Loucy (cell line): ENCODE measurements at regions not wholly inside any gene's neighbourhood (a gene's known extent, or its start where the extent isn't known, plus 50 kb on each side); places are given as distances from the start of the nearest gene placed in this dataset.

Experiments
- H2AFZ ChIP-seq: fragments of 200-600 bp; sonication (generic); 2 replicates; pipeline ENCODE4 v1.6.0; 2016; ENCODE audit warnings: antibody characterized with exemption, mild to moderate bottlenecking, low read length, moderate library complexity
- H3F3A ChIP-seq: fragments of 200-600 bp; 2 replicates; pipeline ENCODE4 v1.6.0; 2016; ENCODE audit warnings: antibody characterized with exemption, low read depth, mild to moderate bottlenecking
- H3K27me3 ChIP-seq: fragments of 200-600 bp; sonication (generic); 2 replicates; pipeline ENCODE4 v1.6.1; 2014; ENCODE audit warnings: low read length, mild to moderate bottlenecking; ENCODE audit not compliant: insufficient read depth, poor library complexity, severe bottlenecking
- H3K36me3 ChIP-seq: fragments of 200-600 bp; sonication (generic); 2 replicates; pipeline ENCODE4 v1.6.1; 2016; ENCODE audit warnings: low read length; ENCODE audit not compliant: insufficient read depth
- H3K4me1 ChIP-seq: fragments of 200-600 bp; sonication (generic); 2 replicates; pipeline ENCODE4 v1.5.1; 2014; ENCODE audit warnings: low read length, mild to moderate bottlenecking; ENCODE audit not compliant: insufficient read depth, poor library complexity, severe bottlenecking
- H3K4me2 ChIP-seq: fragments of 200-600 bp; sonication (generic); 2 replicates; pipeline ENCODE4 v1.6.0; 2014; ENCODE audit warnings: antibody characterized with exemption, low read length, low read depth, mild to moderate bottlenecking; ENCODE audit not compliant: poor library complexity, severe bottlenecking
- H3K4me3 ChIP-seq: fragments of 200-600 bp; sonication (generic); 2 replicates; pipeline ENCODE4 v1.5.1; 2014; ENCODE audit warnings: low read length, mild to moderate bottlenecking, mixed read lengths; ENCODE audit not compliant: poor library complexity, severe bottlenecking
- H3K79me2 ChIP-seq: fragments of 200-600 bp; sonication (generic); 2 replicates; pipeline ENCODE4 v1.6.1; 2014; ENCODE audit warnings: low read length; ENCODE audit not compliant: insufficient read depth
- H3K9ac ChIP-seq: fragments of 200-600 bp; sonication (generic); 2 replicates; pipeline ENCODE4 v1.6.0; 2014; ENCODE audit warnings: mild to moderate bottlenecking, low read depth, low read length, moderate library complexity; ENCODE audit not compliant: poor library complexity, severe bottlenecking
- H3K9me2 ChIP-seq: fragments of 200-600 bp; sonication (generic); replicated peaks from 2 replicates; pipeline ENCODE4 v1.6.1; 2016; ENCODE audit warnings: low read depth, low read length, mixed read lengths
- H3K9me3 ChIP-seq: fragments of 200-600 bp; sonication (generic); 2 replicates; pipeline ENCODE4 v1.6.1; 2014; ENCODE audit warnings: mild to moderate bottlenecking, antibody characterized with exemption, low read length, low read depth; ENCODE audit not compliant: insufficient read depth
- H4K20me1 ChIP-seq: fragments of 200-600 bp; sonication (generic); 2 replicates; pipeline ENCODE4 v1.6.0; 2014; ENCODE audit warnings: antibody characterized with exemption, low read length, mild to moderate bottlenecking; ENCODE audit not compliant: insufficient read depth, poor library complexity, severe bottlenecking
- CTCF ChIP-seq: fragments of 200-600 bp; sonication (generic); conservative IDR thresholded peaks from 2 replicates; pipeline ENCODE4 v1.5.1; 2014; ENCODE audit warnings: mild to moderate bottlenecking, antibody characterized with exemption, low read length
- EZH2phosphoT487 ChIP-seq: fragments of 200-600 bp; IDR thresholded peaks from 2 replicates; pipeline ENCODE4 v1.6.1; 2018; ENCODE audit warnings: antibody characterized with exemption, mild to moderate bottlenecking, moderate library complexity, borderline replicate concordance

- Histone ChIP-seq H3F3A (no peaks in the 10 kb centered on the region), H3K4me1 (peaks cover 7% of the 10 kb centered on the region), H3K9me2 (no peaks in the 10 kb centered on the region), H3K4me2 (no peak overlapping the region), H4K20me1 (no peaks in the 10 kb centered on the region), H3K9ac (no peak overlapping the region), H3K4me3 (no peak overlapping the region), H3K9me3 (no peaks in the 10 kb centered on the region), H2AFZ (no peak overlapping the region), H3K36me3 (no peaks in the 10 kb centered on the region), H3K79me2 (no peaks in the 10 kb centered on the region), H3K27me3 (no peaks in the 10 kb centered on the region)
- TF ChIP-seq EZH2phosphoT487 (no peak), CTCF (no peak)
These were observed 126.9 kb upstream of the ETS2 start for GRCh38 chr21:38678827-38679226.

DNA sequence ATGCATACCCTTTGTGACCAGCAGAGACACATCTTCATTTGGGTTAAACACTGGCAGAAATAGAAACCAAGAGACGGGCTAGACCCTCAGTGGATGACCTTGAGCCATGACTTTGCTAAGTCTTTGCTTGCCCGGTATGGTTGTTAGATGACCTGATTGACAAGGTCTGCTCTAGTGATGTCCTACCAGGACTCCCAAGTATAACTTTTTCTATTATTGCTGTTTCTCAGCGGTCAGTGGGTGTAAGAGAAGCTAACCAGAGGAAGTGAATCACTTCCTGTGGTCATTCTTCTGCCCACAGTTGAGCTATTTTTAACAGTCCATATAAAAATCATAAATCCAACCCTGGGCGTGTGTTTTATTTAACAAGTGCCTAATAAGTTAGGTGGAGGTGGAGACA lies 126.2 kb upstream of the ETS2 start:
- no peaks in the 10 kb centered on the region for H3K27me3 ChIP-seq
- H3K4me2 ChIP-seq = no peak overlapping the region
- no peak overlapping the region for H3K4me3 ChIP-seq
- H3K9me3 ChIP-seq = no peaks in the 10 kb centered on the region
- no peaks in the 10 kb centered on the region for H3K9me2 ChIP-seq
- H3K79me2 ChIP-seq = no peaks in the 10 kb centered on the region
- H3K9ac ChIP-seq = no peak overlapping the region
- no peaks in the 10 kb centered on the region for H3F3A ChIP-seq
- no peak overlapping the region for H2AFZ ChIP-seq
- H3K4me1 ChIP-seq = peaks cover 7% of the 10 kb centered on the region
- no peaks in the 10 kb centered on the region for H3K36me3 ChIP-seq
- TF ChIP-seq EZH2phosphoT487 (no peak), CTCF (no peak)
- no peaks in the 10 kb centered on the region for H4K20me1 ChIP-seq

DNA sequence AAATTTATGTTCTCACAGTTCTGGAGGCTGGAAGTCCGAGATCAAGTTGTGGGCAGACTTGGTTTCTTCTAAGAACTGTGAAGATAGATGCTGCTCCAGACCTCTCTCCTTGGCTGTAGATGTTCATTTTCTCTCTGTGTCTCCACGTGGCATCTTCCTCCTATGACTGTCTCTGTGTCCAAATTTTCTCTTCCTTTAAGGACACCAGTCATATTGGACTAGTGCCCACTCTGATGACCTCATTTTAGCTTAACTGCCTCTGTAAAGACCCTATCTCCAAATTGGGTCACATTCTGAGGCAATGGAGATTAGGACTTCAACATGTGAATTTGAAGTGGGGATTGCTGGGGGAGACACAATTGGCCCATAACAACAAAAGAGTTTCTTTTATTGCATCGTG lies 125.3 kb upstream of the ETS2 start:
- H3K27me3 ChIP-seq = no peaks in the 10 kb centered on the region
- H3K4me3 ChIP-seq = no peak overlapping the region
- no peaks in the 10 kb centered on the region for H3K79me2 ChIP-seq
- H3K36me3 ChIP-seq = no peaks in the 10 kb centered on the region
- no peaks in the 10 kb centered on the region for H4K20me1 ChIP-seq
- H3K4me2 ChIP-seq = no peak overlapping the region
- H3K4me1 ChIP-seq = peaks cover 7% of the 10 kb centered on the region
- no peak overlapping the region for H3K9ac ChIP-seq
- no peaks in the 10 kb centered on the region for H3F3A ChIP-seq
- TF ChIP-seq EZH2phosphoT487 = no peak
- no peak overlapping the region for H2AFZ ChIP-seq
- H3K9me2 ChIP-seq = no peaks in the 10 kb centered on the region
- H3K9me3 ChIP-seq = no peaks in the 10 kb centered on the region

- Histone ChIP-seq H3K4me2 (no peak overlapping the region), H3K36me3 (no peaks in the 10 kb centered on the region), H3K79me2 (no peaks in the 10 kb centered on the region), H4K20me1 (no peaks in the 10 kb centered on the region), H3K4me3 (no peak overlapping the region), H3F3A (no peaks in the 10 kb centered on the region), H3K4me1 (peaks cover 7% of the 10 kb centered on the region), H2AFZ (no peak overlapping the region), H3K9ac (no peak overlapping the region), H3K9me3 (no peaks in the 10 kb centered on the region), H3K9me2 (no peaks in the 10 kb centered on the region), H3K27me3 (no peaks in the 10 kb centered on the region)
- TF ChIP-seq CTCF (no peak), EZH2phosphoT487 (no peak)
These were observed 122.5 kb upstream of the ETS2 start for GRCh38 chr21:38683222-38683621.
